RKO (cell line): ENCODE measurements at regions not wholly inside any gene's neighbourhood (a gene's known extent, or its start where the extent isn't known, plus 50 kb on each side); places are given as distances from the start of the nearest gene placed in this dataset.
"Not testable (repeated sequence)": the region's sequence is repeated elsewhere in the genome, so short reads cannot be mapped to it uniquely, and the experiment has no call there.

Experiments used
- DNase-seq: peaks from one replicate; pipeline ENCODE4 v3.0.0-alpha.2; 2016; ENCODE audit warnings: low spot score

GRCh38 chr2:176976736-176977685 is 235.6 kb upstream of the HNRNPA3 start:
- DNase-seq, result no peak

- peak; percentile 3 for DNase-seq
Measured at GRCh38 chr2:176978921-176979320, 233.7 kb upstream of the HNRNPA3 start.

GRCh38 chr2:176979981-176980710 is 232.4 kb upstream of the HNRNPA3 start:
- no peak for DNase-seq

- DNase-seq, result no peak
Measured at GRCh38 chr2:176984987-176985386, 227.6 kb upstream of the HNRNPA3 start.

- no peak for DNase-seq
Measured at GRCh38 chr2:176985871-176986270, 226.7 kb upstream of the HNRNPA3 start.

GRCh38 chr2:176986487-176986886 is 226.1 kb upstream of the HNRNPA3 start:
- DNase-seq, result no peak

GRCh38 chr2:176991411-176991810 is 221.2 kb upstream of the HNRNPA3 start:
- no peak for DNase-seq

- peak; percentile 98 for DNase-seq
Measured at GRCh38 chr2:176997074-176997791, 215.4 kb upstream of the HNRNPA3 start.

GRCh38 chr2:176997792-176998169 is 214.8 kb upstream of the HNRNPA3 start:
- DNase-seq, result no peak

- DNase-seq, result no peak
Measured at GRCh38 chr2:176999301-176999700, 213.3 kb upstream of the HNRNPA3 start.

GRCh38 chr2:177000061-177000714 is 212.4 kb upstream of the HNRNPA3 start:
- no peak for DNase-seq

- DNase-seq, result no peak
Measured at GRCh38 chr2:177000715-177001072, 211.9 kb upstream of the HNRNPA3 start.

- DNase-seq, result no peak
Measured at GRCh38 chr2:177001334-177001733, 211.3 kb upstream of the HNRNPA3 start.

GRCh38 chr2:177002983-177003382 is 209.6 kb upstream of the HNRNPA3 start:
- DNase-seq, result no peak

- DNase-seq, result not testable (repeated sequence)
Measured at GRCh38 chr2:177007726-177008125, 204.9 kb upstream of the HNRNPA3 start.

GRCh38 chr2:177008662-177009061 is 203.9 kb upstream of the HNRNPA3 start:
- DNase-seq, result not testable (repeated sequence)

GRCh38 chr2:177010146-177010545 is 202.4 kb upstream of the HNRNPA3 start:
- no peak for DNase-seq

- no peak for DNase-seq
Measured at GRCh38 chr2:177010861-177011260, 201.7 kb upstream of the HNRNPA3 start.

GRCh38 chr2:177014946-177015345 is 197.6 kb upstream of the HNRNPA3 start:
- DNase-seq, result no peak

GRCh38 chr2:177015356-177015923 is 197.2 kb upstream of the HNRNPA3 start:
- DNase-seq, result no peak

- DNase-seq, result no peak
Measured at GRCh38 chr2:177020524-177021119, 192.0 kb upstream of the HNRNPA3 start.
